HG02938 (cell line): ENCODE measurements at regions not wholly inside any gene's neighbourhood (a gene's known extent, or its start where the extent isn't known, plus 50 kb on each side); places are given as distances from the start of the nearest gene placed in this dataset.

Experiments
- ATAC-seq: cut with Tn5 transposase; IDR thresholded peaks from one replicate; pipeline ENCODE4 v1.9.1; 2021; ENCODE audit warnings: mild to moderate bottlenecking, moderate library complexity; ENCODE audit not compliant: unreplicated experiment

DNA sequence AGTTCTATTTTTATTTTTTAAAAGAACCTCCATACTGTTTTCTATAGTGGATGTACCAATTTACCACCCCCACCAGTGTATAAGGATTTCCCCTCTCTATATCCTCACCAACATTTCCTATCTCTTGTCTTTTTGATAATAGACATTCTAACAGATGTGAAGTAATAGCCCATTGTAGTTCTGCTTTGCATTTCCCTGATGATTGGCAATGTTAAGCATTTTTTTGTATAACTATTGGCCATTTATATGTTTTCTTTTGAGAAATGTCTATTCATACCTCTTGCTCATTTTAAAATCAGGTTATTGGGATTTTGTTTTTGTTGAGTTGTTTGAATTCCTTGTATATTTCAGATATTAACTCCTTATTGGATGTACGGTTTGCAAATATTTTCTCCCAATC lies 251.1 kb upstream of the HTR2C start:
- ATAC-seq, result no peak

DNA sequence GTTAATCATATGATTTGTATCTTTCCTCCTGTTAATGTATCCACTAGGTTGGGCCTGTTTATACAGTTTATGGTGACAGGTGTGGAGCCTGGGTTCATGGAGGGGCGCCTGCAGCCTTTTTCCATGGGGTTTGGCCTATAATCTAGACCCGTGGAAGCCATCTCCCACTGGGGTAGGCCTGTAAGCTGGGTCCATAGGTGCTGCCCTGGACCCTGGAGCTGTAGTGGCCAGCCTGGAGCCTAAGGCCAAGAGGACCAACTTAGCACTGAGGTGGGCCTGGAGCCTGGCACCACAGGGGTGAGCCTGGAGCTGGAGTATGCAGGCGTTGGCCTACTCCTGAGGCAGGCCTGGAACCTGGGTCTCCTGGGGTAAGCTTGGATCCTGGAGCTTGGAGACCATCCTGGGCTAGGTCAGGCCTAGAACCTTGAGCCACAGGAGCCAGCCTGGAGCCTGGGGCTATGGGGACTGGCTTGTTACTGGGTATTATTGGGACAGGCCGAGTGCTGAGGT lies 249.4 kb upstream of the HTR2C start:
- no peak for ATAC-seq

DNA sequence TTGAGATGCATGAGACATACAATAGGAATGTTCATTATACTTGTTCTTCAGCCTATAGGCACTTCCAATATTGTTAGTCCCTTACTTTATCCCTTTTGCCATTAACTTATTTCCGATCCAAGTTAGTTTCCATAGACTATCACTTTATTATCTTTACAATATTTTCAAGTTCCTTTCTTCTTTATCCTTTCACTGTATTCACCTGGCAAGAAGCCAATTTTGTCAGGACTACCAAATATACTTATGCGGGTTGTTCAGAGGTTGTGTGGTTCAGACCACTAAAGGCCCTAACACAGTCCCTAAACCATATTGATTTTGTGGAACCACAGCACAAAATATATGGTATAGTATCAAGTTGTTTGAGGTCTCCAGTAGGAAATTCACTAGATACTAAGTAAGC lies 245.0 kb upstream of the HTR2C start:
- no peak for ATAC-seq

DNA sequence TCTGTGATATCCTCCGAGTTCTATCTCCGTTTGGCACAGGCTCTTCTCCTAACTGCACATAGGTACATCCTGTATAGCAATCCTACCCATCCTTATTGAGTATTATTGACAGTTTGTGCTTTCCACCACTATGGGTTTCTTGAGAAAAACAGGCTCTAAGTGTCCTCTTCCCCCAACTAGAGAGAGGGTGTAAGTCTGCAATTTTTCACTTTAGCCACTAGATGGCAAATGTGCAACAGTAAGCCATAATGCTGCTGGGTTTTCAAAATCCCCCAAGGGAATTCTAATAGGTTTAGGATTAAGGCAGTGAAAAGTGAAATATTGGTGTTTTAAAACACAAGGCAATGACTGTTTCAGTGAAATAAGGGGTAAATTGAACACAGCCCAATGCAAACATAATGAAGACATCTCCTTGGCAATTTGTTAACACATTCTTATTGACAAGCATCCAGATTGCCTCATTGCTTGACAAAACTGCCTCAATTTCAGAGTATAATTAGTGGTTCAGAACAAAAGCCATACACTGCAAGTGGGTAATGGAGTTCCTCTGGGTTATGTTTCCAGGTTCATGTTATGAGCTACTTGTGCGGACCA lies 239.0 kb upstream of the HTR2C start:
- ATAC-seq, result peak; percentile 64

DNA sequence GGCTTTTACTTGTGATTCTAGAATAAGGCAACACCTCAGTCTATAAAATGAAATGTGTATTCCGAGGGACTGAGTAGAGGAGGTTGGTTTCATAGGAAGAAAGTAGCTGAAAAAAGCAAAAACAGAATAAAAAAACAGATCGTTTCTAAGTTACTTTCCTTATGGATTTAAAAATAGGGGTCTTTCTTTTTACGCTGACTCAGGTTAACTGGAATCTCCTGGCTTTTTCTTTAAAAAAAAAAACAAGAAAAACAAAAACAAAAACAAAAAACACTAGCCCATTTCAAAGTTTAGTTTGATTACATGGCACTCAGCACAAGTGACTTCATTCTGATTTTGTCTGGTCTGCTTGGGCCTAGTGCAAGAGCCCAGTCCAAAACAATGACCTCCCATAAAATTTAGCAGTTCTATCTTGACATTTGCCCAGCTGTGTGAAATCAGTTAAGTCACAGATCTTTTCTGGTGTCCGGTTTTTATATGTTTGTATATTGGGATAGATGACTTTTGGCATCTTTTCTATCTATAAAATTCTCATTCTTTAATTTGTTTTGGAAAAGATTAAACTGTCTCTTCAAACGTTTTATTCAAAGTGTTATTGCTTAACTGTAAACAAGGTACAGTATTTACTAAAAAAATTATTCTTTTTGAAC lies 222.7 kb upstream of the HTR2C start:
- ATAC-seq, result no peak

DNA sequence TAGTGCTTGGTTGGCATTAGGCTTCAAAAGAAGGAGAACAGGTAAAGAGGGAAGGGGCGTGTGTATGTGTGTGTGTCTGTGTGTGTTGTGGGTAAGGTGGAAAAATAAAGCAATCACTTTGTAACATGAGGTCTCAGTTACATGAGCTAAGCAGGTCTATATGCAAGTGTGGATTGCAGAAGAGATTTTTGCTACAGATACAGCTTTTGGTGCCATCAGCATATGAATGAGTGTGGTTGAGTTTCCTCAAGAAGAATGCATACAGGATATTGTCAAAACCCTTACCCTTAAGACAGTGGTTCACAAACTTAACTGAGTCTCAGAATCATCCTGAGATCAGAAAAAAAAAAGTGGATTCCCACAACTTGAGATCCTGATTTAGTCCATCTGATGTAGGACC lies 220.5 kb upstream of the HTR2C start:
- no peak for ATAC-seq

DNA sequence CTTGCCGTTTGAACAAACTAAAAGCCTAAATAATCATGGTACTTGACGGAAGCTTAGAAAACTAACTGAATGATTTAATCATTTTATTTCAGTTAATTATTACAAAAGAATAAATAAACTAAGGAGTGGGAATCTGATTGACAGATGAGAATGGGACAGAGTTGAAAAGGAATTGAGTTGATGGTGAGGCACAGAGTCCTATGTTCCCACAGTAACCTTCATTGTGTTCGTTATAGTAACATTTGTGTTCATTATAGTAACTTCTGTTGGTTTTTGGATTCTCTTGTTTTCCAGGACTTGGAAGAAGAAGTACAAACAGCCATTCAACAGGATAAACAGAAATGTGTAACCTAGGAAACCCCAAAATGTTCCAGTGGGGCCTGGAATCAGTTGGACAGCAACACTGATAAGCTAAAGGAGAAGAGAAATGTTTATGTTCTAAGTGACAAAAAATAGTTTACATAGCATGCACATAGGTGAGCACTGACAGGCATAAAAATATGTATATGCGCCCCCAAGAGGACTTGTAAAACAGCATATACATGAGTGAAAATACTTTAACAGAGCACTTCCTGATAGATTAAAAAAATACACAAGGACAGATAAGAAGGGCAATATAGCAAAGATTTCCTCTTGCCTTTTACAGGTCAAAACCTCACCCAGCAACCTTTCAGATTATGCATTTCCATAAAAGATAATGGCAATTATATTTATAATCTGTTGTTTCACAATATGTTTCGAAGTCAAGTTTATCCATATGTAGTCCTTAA lies 218.6 kb upstream of the HTR2C start:
- no peak for ATAC-seq

DNA sequence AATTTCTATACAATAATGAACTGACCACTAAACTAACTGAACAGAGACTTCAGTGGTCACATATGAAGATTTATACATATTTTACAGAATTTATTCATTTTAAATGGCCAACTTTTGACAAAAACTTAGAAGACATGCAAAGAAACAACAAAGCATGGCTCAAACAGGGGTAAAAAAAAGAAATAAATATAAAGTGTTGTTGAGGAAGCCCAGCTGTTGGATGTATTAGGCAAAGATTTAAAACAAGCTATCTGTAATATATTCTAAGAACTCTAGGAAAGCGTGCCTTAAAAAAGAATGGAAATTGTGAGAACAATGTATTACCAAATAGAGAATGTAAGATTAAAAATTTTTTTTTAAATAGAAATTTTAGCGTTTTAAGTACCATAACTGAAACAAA lies 210.9 kb upstream of the HTR2C start:
- no peak for ATAC-seq

DNA sequence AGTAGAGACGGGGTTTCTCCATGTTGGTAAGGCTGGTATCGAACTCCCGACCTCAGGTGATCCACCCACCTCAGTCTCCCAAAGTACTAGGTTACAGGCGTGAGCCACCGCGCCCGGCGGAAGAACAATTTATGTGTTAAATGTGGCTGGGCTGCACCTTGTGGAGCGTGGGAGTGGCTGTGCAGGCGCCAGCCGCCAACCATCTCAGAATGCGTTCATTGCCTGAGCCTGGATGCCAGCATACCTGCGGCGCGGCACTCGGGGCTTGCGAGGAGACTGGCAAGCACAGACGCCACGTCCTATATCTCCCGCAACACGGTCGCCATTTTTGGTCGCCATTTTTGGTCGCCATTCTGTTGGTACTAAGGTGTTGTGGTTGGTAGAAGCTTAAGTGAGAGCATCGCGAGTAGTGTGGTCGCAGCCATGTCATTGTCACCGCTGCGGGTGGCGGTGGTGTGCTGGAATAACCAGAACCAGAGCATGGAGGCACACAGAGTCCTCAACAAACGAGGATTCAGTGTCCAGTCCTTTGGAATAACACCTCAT lies 193.6 kb upstream of the HTR2C start:
- ATAC-seq, result no peak
